ENCODE measurements at regions not wholly inside any gene's neighbourhood (a gene's known extent, or its start where the extent isn't known, plus 50 kb on each side); places are given as distances from the start of the nearest gene placed in this dataset.
"Not testable (repeated sequence)": the region's sequence is repeated elsewhere in the genome, so short reads cannot be mapped to it uniquely, and the experiment has no call there.

- no peak overlapping the region for H3K9ac ChIP-seq (ENCODE audit: low read depth, low read length)
- H3K36me3 ChIP-seq (ENCODE audit: insufficient read depth, low read length), result no peaks in the 10 kb centered on the region
- H3K9me3 ChIP-seq (ENCODE audit: control insufficient read depth, insufficient read depth, low read length), result no peaks in the 10 kb centered on the region
- peaks cover 7% of the 10 kb centered on the region; the same call in 1 of the 2 replicates for H3K4me1 ChIP-seq (ENCODE audit: insufficient read depth, low read length)
These were observed 170.3 kb upstream of the SPRED2 start for GRCh38 chr2:65602603-65603235.

- H3K9me3 ChIP-seq (ENCODE audit: control insufficient read depth, insufficient read depth, low read length); H3K4me1 ChIP-seq (ENCODE audit: insufficient read depth, low read length); H3K36me3 ChIP-seq (ENCODE audit: insufficient read depth, low read length); H3K9ac ChIP-seq (ENCODE audit: low read depth, low read length): not testable (repeated sequence)
These were observed 168.5 kb upstream of the SPRED2 start for GRCh38 chr2:65600871-65601270.

GRCh38 chr2:65600351-65600750, 168.0 kb upstream of the SPRED2 start:
- H3K9ac ChIP-seq (ENCODE audit: low read depth, low read length); H3K9me3 ChIP-seq (ENCODE audit: control insufficient read depth, insufficient read depth, low read length); H3K4me1 ChIP-seq (ENCODE audit: insufficient read depth, low read length); H3K36me3 ChIP-seq (ENCODE audit: insufficient read depth, low read length): not testable (repeated sequence)

- peaks cover 4% of the 10 kb centered on the region; the same call in 1 of the 2 replicates for H3K4me1 ChIP-seq (ENCODE audit: insufficient read depth, low read length)
- H3K9me3 ChIP-seq (ENCODE audit: control insufficient read depth, insufficient read depth, low read length), result no peaks in the 10 kb centered on the region
- no peak overlapping the region for H3K9ac ChIP-seq (ENCODE audit: low read depth, low read length)
- H3K36me3 ChIP-seq (ENCODE audit: insufficient read depth, low read length), result no peaks in the 10 kb centered on the region
These were observed 167.3 kb upstream of the SPRED2 start for GRCh38 chr2:65599693-65600092.

GRCh38 chr2:65598996-65599395, 166.6 kb upstream of the SPRED2 start:
- no peaks in the 10 kb centered on the region for H3K9me3 ChIP-seq (ENCODE audit: control insufficient read depth, insufficient read depth, low read length)
- peaks cover 1% of the 10 kb centered on the region; the same call in 1 of the 2 replicates for H3K4me1 ChIP-seq (ENCODE audit: insufficient read depth, low read length)
- H3K9ac ChIP-seq (ENCODE audit: low read depth, low read length), result no peak overlapping the region
- H3K36me3 ChIP-seq (ENCODE audit: insufficient read depth, low read length), result no peaks in the 10 kb centered on the region

GRCh38 chr2:65598264-65598663, 165.9 kb upstream of the SPRED2 start:
- H3K36me3 ChIP-seq (ENCODE audit: insufficient read depth, low read length), result no peaks in the 10 kb centered on the region
- H3K9me3 ChIP-seq (ENCODE audit: control insufficient read depth, insufficient read depth, low read length), result no peaks in the 10 kb centered on the region
- H3K4me1 ChIP-seq (ENCODE audit: insufficient read depth, low read length), result no peaks in the 10 kb centered on the region
- no peak overlapping the region for H3K9ac ChIP-seq (ENCODE audit: low read depth, low read length)

GRCh38 chr2:65595630-65596029, 163.2 kb upstream of the SPRED2 start:
- H3K9me3 ChIP-seq (ENCODE audit: control insufficient read depth, insufficient read depth, low read length), result no peaks in the 10 kb centered on the region; the same call in 1 of the 2 replicates
- no peak overlapping the region for H3K9ac ChIP-seq (ENCODE audit: low read depth, low read length)
- H3K36me3 ChIP-seq (ENCODE audit: insufficient read depth, low read length), result no peaks in the 10 kb centered on the region
- H3K4me1 ChIP-seq (ENCODE audit: insufficient read depth, low read length), result no peaks in the 10 kb centered on the region

GRCh38 chr2:65594150-65594549, 161.8 kb upstream of the SPRED2 start:
- Histone ChIP-seq H3K36me3 (ENCODE audit: insufficient read depth, low read length) (no peaks in the 10 kb centered on the region), H3K9ac (ENCODE audit: low read depth, low read length) (no peak overlapping the region), H3K9me3 (ENCODE audit: control insufficient read depth, insufficient read depth, low read length) (no peaks in the 10 kb centered on the region; the same call in 1 of the 2 replicates), H3K4me1 (ENCODE audit: insufficient read depth, low read length) (no peaks in the 10 kb centered on the region; the same call in 1 of the 2 replicates)

- Histone ChIP-seq H3K36me3 (ENCODE audit: insufficient read depth, low read length) (no peaks in the 10 kb centered on the region), H3K9me3 (ENCODE audit: control insufficient read depth, insufficient read depth, low read length) (no peaks in the 10 kb centered on the region; the same call in 1 of the 2 replicates), H3K4me1 (ENCODE audit: insufficient read depth, low read length) (no peaks in the 10 kb centered on the region; the same call in 1 of the 2 replicates), H3K9ac (ENCODE audit: low read depth, low read length) (no peak overlapping the region)
These were observed 157.3 kb upstream of the SPRED2 start for GRCh38 chr2:65589667-65590066.

- Histone ChIP-seq H3K9ac (ENCODE audit: low read depth, low read length) (no peak overlapping the region), H3K4me1 (ENCODE audit: insufficient read depth, low read length) (peaks cover 7% of the 10 kb centered on the region; the same call in 1 of the 2 replicates), H3K36me3 (ENCODE audit: insufficient read depth, low read length) (no peaks in the 10 kb centered on the region), H3K9me3 (ENCODE audit: control insufficient read depth, insufficient read depth, low read length) (no peaks in the 10 kb centered on the region; the same call in 1 of the 2 replicates)
These were observed 155.4 kb upstream of the SPRED2 start for GRCh38 chr2:65587779-65588178.

GRCh38 chr2:65586516-65586915, 154.1 kb upstream of the SPRED2 start:
- Histone ChIP-seq H3K4me1 (ENCODE audit: insufficient read depth, low read length) (peaks cover 8% of the 10 kb centered on the region; the same call in 1 of the 2 replicates), H3K9ac (ENCODE audit: low read depth, low read length) (no peak overlapping the region), H3K9me3 (ENCODE audit: control insufficient read depth, insufficient read depth, low read length) (no peaks in the 10 kb centered on the region), H3K36me3 (ENCODE audit: insufficient read depth, low read length) (no peaks in the 10 kb centered on the region)

- H3K9ac ChIP-seq (ENCODE audit: low read depth, low read length), result no peak overlapping the region
- peaks cover 18% of the 10 kb centered on the region; the same call in 1 of the 2 replicates for H3K4me1 ChIP-seq (ENCODE audit: insufficient read depth, low read length)
These were observed 150.7 kb upstream of the SPRED2 start for GRCh38 chr2:65583061-65583460.

GRCh38 chr2:65582364-65582763, 150.0 kb upstream of the SPRED2 start:
- peaks cover 23% of the 10 kb centered on the region for H3K4me1 ChIP-seq (ENCODE audit: insufficient read depth, low read length)
- no peaks in the 10 kb centered on the region for H3K9me3 ChIP-seq (ENCODE audit: control insufficient read depth, insufficient read depth, low read length)
- H3K36me3 ChIP-seq (ENCODE audit: insufficient read depth, low read length), result no peaks in the 10 kb centered on the region
- no peak overlapping the region for H3K9ac ChIP-seq (ENCODE audit: low read depth, low read length)

More at GRCh38 chr2:65583061-65583460, 150.7 kb upstream of the SPRED2 start:
- Histone ChIP-seq H3K36me3 (ENCODE audit: insufficient read depth, low read length) (no peaks in the 10 kb centered on the region), H3K9me3 (ENCODE audit: control insufficient read depth, insufficient read depth, low read length) (no peaks in the 10 kb centered on the region)

- H3K36me3 ChIP-seq (ENCODE audit: insufficient read depth, low read length), result no peaks in the 10 kb centered on the region
- H3K9ac ChIP-seq (ENCODE audit: low read depth, low read length), result no peak overlapping the region
- no peaks in the 10 kb centered on the region for H3K9me3 ChIP-seq (ENCODE audit: control insufficient read depth, insufficient read depth, low read length)
- H3K4me1 ChIP-seq (ENCODE audit: insufficient read depth, low read length), result peaks cover 29% of the 10 kb centered on the region
These were observed 148.4 kb upstream of the SPRED2 start for GRCh38 chr2:65580824-65581223.

GRCh38 chr2:65579506-65580235, 147.3 kb upstream of the SPRED2 start:
- H3K9ac ChIP-seq (ENCODE audit: low read depth, low read length), result peak overlapping the region; percentile 12
- H3K9me3 ChIP-seq (ENCODE audit: control insufficient read depth, insufficient read depth, low read length), result no peaks in the 10 kb centered on the region
- H3K4me1 ChIP-seq (ENCODE audit: insufficient read depth, low read length), result peaks cover 37% of the 10 kb centered on the region
- H3K36me3 ChIP-seq (ENCODE audit: insufficient read depth, low read length), result no peaks in the 10 kb centered on the region
